Esophagus (tissue), 2 donors: ENCODE measurements at regions not wholly inside any gene's neighbourhood (a gene's known extent, or its start where the extent isn't known, plus 50 kb on each side); places are given as distances from the start of the nearest gene placed in this dataset.

Experiments
- H3K27ac ChIP-seq, 2 donors: one replicate each; pipeline ENCODE4 v1.5.1; 2013; ENCODE audit warnings: low read depth in 2 of 2, mild to moderate bottlenecking in 2 of 2, inconsistent platforms in 1 of 2, low read length in 1 of 2, moderate library complexity in 1 of 2
- H3K27me3 ChIP-seq, 2 donors: one replicate each; pipeline ENCODE4 v1.6.1; 2013; ENCODE audit warnings: low read length in 2 of 2, control low read depth in 1 of 2, mild to moderate bottlenecking in 1 of 2; ENCODE audit not compliant: insufficient read depth in 2 of 2, control insufficient read depth in 1 of 2
- H3K36me3 ChIP-seq, 2 donors: one replicate each; pipeline ENCODE4 v1.6.1; 2013; ENCODE audit warnings: low read length in 1 of 2; ENCODE audit not compliant: control insufficient read depth in 2 of 2, insufficient read depth in 2 of 2
- H3K4me1 ChIP-seq, 2 donors: one replicate each; pipeline ENCODE4 v1.6.1; 2013; ENCODE audit warnings: low read length in 1 of 2; ENCODE audit not compliant: control insufficient read depth in 2 of 2, insufficient read depth in 2 of 2
- H3K4me3 ChIP-seq, 2 donors: one replicate each; pipeline ENCODE4 v1.5.1; 2013; ENCODE audit warnings: low read length in 2 of 2, mild to moderate bottlenecking in 2 of 2, low read depth in 1 of 2, moderate library complexity in 1 of 2
- H3K9me3 ChIP-seq, 2 donors: one replicate each; pipeline ENCODE4 v1.6.1; 2013; ENCODE audit warnings: mild to moderate bottlenecking in 2 of 2, low read depth in 1 of 2, low read length in 1 of 2, moderate library complexity in 1 of 2; ENCODE audit not compliant: control insufficient read depth in 2 of 2, insufficient read depth in 1 of 2
- WGBS, 2 donors: extraction: QIAGEN DNeasy Blood & Tissue Kit; methylation state at CpG; one replicate each; pipeline ENCODE4 v1.1.7; 2013; 5-methylcytosine and 5-hydroxymethylcytosine counted together
- donor health status: healthy with polysubstance abuse.
- donor health status: Bipolar disorder and iron deficiency.

DNA sequence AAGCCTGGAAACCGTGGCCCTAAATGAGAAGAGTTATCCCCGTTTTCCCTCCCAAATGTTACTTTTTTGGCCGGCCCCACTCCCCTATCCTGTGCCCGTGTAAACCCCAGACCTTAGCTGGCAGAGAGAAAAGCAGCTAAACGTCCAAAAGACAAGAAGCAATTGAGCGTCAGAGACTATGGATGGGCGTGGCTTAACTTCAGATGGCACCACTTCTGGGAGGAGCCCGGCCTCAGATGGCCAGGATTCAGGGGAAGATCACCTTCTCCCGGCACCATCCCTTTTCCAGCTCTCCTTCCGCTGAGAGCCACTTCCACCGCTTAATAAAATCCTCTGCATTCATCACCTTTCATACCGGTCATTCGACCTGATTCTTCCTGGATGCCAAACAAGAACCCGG lies 350.1 kb upstream of the PCDH7 start:
- Histone ChIP-seq H3K27ac (no peak overlapping the region), H3K4me1 (no peaks in the 10 kb centered on the region), H3K36me3 (no peaks in the 10 kb centered on the region), H3K27me3 (no peaks in the 10 kb centered on the region), H3K4me3 (no peak overlapping the region), H3K9me3 (no peaks in the 10 kb centered on the region)
- 82 to 85% methylated on average over 14 of the region's 14 CpGs for WGBS, 2 donors

DNA sequence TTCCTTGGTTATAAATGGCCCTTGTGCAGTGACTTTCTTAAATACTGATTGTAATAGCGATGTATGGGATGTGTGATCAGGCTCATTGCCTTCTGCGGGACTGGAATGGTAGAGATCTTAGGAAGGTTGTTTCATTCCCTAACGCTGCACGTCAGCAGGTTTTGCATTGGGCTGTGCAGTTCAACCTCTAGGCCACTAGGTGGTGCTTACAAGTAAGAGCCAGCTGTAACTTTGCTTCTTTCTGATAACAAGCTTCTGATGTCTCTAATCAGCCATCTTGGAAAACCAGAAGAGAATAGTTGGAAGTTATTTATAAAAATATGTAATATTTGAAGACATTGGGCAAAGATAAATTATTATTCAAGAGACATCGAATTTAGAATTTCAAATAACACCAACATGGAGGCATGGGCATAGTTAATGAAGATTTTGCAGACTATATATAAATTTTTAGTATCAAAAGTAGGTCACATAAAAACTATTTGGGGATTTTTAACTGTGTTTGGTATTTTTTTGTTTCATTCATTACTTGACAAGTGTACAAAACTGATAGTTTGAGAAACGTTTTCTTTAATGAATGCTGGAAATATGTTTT lies 339.7 kb upstream of the PCDH7 start:
- Histone ChIP-seq H3K36me3 (no peaks in the 10 kb centered on the region), H3K4me3 (no peak overlapping the region), H3K4me1 (no peaks in the 10 kb centered on the region), H3K9me3 (no peaks in the 10 kb centered on the region), H3K27ac (no peak overlapping the region), H3K27me3 (no peaks in the 10 kb centered on the region)
- WGBS, 2 donors: 52 to 59% methylated on average over 6 of the region's 6 CpGs

- H3K36me3 ChIP-seq: no peaks in the 10 kb centered on the region
- 68 to 76% methylated on average over 2 of the region's 2 CpGs for WGBS, 2 donors
- H3K27ac ChIP-seq: no peak overlapping the region
- no peak overlapping the region for H3K4me3 ChIP-seq
- H3K9me3 ChIP-seq: no peaks in the 10 kb centered on the region
- no peaks in the 10 kb centered on the region for H3K4me1 ChIP-seq
- H3K27me3 ChIP-seq: no peaks in the 10 kb centered on the region
These were observed 334.5 kb upstream of the PCDH7 start for GRCh38 chr4:30385650-30386049.

- 83 to 86% methylated on average over 4 of the region's 4 CpGs for WGBS, 2 donors
- Histone ChIP-seq H3K4me1 (no peaks in the 10 kb centered on the region), H3K36me3 (no peaks in the 10 kb centered on the region), H3K27me3 (no peaks in the 10 kb centered on the region), H3K9me3 (no peaks in the 10 kb centered on the region), H3K27ac (no peak overlapping the region), H3K4me3 (no peak overlapping the region)
These were observed 333.8 kb upstream of the PCDH7 start for GRCh38 chr4:30386266-30386895.

- H3K4me3 ChIP-seq: no peak overlapping the region
- WGBS, 2 donors: 50 to 62% methylated on average over 2 of the region's 2 CpGs
- H3K36me3 ChIP-seq: no peaks in the 10 kb centered on the region
- no peak overlapping the region for H3K27ac ChIP-seq
- no peaks in the 10 kb centered on the region for H3K4me1 ChIP-seq
- H3K9me3 ChIP-seq: no peaks in the 10 kb centered on the region
- H3K27me3 ChIP-seq: no peaks in the 10 kb centered on the region
These were observed 324.3 kb upstream of the PCDH7 start for GRCh38 chr4:30395902-30396301.

GRCh38 chr4:30396772-30397475 lies 323.2 kb upstream of the PCDH7 start:
- H3K27me3 ChIP-seq: no peaks in the 10 kb centered on the region
- no peaks in the 10 kb centered on the region for H3K36me3 ChIP-seq
- H3K4me3 ChIP-seq: no peak overlapping the region
- WGBS, 2 donors: 30 to 32% methylated on average over 2 of the region's 2 CpGs
- H3K9me3 ChIP-seq: no peaks in the 10 kb centered on the region
- no peak overlapping the region for H3K27ac ChIP-seq
- H3K4me1 ChIP-seq: no peaks in the 10 kb centered on the region

DNA sequence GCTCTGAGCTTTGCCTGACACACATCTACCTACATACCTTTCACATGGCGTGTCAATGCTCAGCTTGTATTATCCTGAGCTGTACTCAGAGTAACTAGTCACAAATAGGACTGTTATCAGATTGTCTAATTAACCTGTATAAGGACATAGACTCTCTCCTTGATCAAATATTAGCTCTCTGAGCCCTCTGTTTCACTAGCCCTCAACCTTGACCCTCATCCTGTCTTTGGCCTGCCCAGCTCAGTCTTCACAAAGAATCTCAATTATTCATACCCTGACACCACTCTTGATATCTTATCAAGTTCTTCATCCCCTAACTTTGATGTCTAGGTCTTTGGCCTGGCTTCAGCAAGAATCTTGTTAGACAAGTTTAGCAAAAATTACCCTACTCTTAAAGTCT lies 320.7 kb upstream of the PCDH7 start:
- WGBS, 2 donors: 89 to 100% methylated on average over 1 of the region's 1 CpG
- H3K36me3 ChIP-seq: no peaks in the 10 kb centered on the region

DNA sequence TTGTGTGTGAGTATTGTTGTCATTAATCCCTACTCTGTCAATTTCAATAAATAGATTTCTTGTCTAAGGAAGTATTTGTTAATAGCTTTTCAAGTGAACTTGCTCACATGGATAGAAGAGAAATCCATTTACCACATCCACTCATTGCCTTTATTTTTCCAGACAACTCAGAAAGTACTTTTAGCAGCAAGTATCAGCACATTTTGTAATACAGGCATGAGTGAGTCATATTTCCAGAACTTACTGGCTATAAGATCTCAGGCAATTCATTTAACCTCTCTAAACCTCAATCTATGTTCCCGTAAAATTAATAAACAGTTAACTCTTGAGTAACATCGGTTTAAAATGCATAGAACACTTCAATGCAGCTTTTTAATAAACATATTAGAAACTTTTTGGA lies 317.9 kb upstream of the PCDH7 start:
- H3K9me3 ChIP-seq: peaks cover 0 to 8% of the 10 kb centered on the region in 2 donors
- H3K4me1 ChIP-seq: no peaks in the 10 kb centered on the region
- H3K36me3 ChIP-seq: no peaks in the 10 kb centered on the region
- no peaks in the 10 kb centered on the region for H3K27me3 ChIP-seq
- H3K27ac ChIP-seq: no peak overlapping the region
- H3K4me3 ChIP-seq: no peak overlapping the region
- WGBS, 2 donors: 72 to 81% methylated on average over 2 of the region's 2 CpGs

More for the DNA sequence above, 320.7 kb upstream of the PCDH7 start:
- Histone ChIP-seq H3K4me3 (no peak overlapping the region), H3K9me3 (no peaks in the 10 kb centered on the region), H3K27me3 (no peaks in the 10 kb centered on the region), H3K27ac (no peak overlapping the region), H3K4me1 (no peaks in the 10 kb centered on the region)

GRCh38 chr4:30413915-30414314 lies 306.3 kb upstream of the PCDH7 start:
- no peaks in the 10 kb centered on the region for H3K27me3 ChIP-seq
- H3K9me3 ChIP-seq: peaks cover 0 to 4% of the 10 kb centered on the region in 2 donors
- no peak overlapping the region for H3K27ac ChIP-seq
- H3K4me1 ChIP-seq: no peaks in the 10 kb centered on the region
- no peaks in the 10 kb centered on the region for H3K36me3 ChIP-seq
- no peak overlapping the region for H3K4me3 ChIP-seq

DNA sequence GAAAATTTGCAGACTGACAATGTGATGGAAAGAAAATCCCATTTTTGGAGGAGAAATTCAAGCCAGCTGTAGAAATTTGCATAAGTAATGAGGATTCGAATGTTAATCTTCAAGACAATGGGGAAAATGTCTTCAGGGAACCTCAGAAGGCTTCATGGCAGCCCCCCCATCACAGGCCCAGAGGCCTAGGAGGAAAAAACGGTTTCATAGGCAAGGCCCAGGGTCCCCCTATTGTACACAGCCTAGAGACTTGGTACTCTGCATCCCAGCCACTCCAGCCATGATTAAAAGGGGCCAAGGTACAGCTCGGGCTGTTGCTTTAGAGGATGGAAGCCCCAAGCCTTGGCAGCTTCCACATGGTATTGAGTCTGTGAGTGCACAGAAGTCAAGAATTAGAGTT lies 303.6 kb upstream of the PCDH7 start:
- Histone ChIP-seq H3K27ac (no peak overlapping the region), H3K9me3 (peaks cover 0 to 4% of the 10 kb centered on the region in 2 donors), H3K27me3 (no peaks in the 10 kb centered on the region), H3K4me3 (no peak overlapping the region), H3K36me3 (no peaks in the 10 kb centered on the region), H3K4me1 (no peaks in the 10 kb centered on the region)
- 47 to 48% methylated on average over 3 of the region's 3 CpGs for WGBS, 2 donors
